ENCODE measurements at regions not wholly inside any gene's neighbourhood (a gene's known extent, or its start where the extent isn't known, plus 50 kb on each side); places are given as distances from the start of the nearest gene placed in this dataset.

GRCh38 chr2:67660871-67661270, 263.7 kb downstream of the ETAA1 start:
- DNase-seq: no peak

- no peak for DNase-seq
Measured at GRCh38 chr2:67662222-67662621, 265.1 kb downstream of the ETAA1 start.

GRCh38 chr2:67663776-67664175, 266.6 kb downstream of the ETAA1 start:
- DNase-seq: no peak

DNA sequence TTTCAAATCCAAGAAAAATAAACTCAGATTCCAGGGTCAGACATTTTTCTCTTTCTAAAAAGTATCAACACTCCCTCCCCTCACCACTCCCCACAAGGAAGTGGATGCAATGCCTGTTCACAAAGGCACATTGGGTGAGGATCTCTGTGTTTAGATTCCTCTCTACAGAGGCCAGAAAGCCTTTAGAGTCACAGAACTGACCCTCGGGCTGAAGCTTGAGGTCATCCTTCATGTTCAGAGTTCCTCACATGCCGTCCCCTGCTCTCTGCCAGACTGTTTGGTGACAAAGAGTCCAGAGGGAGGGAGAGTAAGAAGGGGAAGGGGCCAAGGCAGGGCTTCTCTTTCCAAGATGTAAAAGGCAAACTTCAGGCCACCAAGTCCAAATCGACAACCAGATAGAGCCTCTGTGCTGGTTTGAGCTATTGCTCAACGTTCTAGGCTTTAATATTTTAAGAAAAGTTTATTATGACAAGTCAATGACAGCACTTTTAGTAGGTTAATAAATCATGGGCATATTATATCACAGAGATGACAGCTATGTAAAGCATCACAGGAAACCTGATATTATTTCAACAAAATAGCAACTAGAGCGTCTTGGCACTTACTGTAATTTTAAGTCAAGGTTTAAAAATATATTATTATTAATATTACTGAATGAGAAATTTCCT, 269.4 kb downstream of the ETAA1 start:
- no peak for DNase-seq

- no peak for DNase-seq
Measured at GRCh38 chr2:67667054-67667908, 270.1 kb downstream of the ETAA1 start.

- DNase-seq: no peak
Measured at GRCh38 chr2:67668538-67668937, 271.4 kb downstream of the ETAA1 start.

DNA sequence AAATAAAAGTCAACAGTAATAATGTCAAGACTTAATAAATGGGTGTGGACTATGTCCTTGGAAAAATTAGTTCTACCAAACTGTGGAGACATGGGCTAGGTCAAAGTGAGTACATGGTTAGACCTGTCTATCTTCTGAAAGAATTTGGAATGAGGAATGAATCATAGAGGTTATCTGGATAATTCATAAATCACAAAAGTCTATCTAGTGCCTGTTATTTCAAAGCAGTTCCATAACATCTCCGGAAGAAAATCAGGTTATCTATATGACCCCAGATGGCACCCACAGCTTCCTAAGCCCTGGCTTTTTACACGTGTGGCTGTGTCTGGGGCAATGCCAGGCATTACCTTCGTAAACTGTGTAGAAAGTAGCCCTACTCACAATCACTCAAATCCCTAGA, 272.0 kb downstream of the ETAA1 start:
- DNase-seq: no peak

- no peak for DNase-seq
Measured at GRCh38 chr2:67669766-67670165, 272.6 kb downstream of the ETAA1 start.

GRCh38 chr2:67670747-67671183, 273.6 kb downstream of the ETAA1 start:
- DNase-seq: no peak

GRCh38 chr2:67671464-67672450, 274.6 kb downstream of the ETAA1 start:
- no peak for DNase-seq

- DNase-seq: no peak
Measured at GRCh38 chr2:67674668-67675067, 277.5 kb downstream of the ETAA1 start.

DNA sequence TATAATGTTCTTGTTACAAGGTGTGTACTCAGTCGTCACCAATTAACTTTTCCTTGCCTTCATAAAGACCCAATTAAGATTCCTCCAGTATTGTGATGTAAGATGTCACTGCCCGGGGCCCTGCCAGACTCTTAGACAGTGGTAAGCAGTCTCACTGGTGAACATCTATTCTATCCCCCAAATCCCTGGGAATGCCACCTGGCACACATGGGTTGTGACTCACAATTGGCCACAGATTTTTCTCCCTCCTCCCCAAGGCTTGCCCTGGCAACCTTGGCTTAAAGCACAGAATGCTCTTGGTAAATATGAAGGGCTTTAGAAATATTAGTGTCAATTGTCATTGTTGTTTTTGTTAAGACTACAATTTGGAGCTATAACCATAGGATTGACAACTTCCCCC, 287.9 kb downstream of the ETAA1 start:
- DNase-seq: no peak

DNA sequence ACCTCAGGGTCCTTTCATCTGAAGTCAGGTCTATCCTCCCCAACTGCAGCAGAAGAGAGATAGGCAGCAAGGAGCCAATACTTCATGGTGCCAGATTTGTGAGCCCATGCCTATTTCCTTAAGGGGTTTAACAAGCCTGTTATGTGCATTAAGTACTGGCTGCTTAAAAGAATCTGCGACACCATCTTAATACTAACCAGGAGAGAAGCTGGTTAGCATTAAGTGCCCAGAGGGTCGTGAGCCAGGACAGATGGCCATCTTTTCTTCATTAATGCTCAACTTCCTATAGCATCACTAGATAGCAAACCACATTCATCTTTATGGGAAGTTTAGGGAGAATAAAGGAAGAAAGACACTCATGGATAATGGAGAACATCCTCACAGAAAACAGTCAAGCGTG, 289.1 kb downstream of the ETAA1 start:
- no peak for DNase-seq

DNA sequence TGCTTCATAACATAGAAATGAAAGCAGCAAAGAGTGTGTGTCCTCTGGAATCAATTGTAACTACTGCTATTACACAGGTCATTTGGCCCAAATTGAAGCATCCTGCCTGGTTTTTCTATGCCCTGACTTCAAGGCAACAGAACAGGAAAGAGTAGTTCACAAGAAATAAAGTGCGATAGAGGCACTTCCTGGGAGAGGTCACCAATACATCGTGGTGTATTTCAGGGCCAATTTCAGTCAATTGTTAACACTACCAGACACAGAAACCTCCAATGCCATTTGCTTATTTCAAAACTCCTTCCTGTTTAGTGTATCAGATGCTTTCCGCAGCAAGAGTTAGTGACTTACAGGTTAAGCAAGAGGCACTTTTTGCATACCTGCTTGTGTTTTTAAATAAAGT, 292.1 kb downstream of the ETAA1 start:
- no peak for DNase-seq

DNA sequence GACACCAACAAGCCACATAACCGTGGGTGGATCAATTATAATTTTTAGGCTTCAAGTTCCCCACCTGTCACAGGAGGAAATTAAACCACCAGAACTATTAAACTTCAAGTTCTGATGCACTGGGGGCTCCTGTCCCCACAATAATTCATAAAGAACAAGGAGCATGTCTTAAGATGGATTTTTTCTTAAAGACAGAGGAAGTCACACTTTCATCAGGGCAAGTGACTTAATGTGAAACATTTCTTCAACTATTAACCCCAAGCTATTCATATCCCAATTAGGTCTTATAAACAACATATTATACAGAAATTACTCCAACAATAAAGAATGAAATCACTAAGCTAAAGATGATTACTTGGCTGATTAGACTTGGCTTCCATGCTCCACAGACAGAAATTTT, 292.5 kb downstream of the ETAA1 start:
- DNase-seq: no peak

DNA sequence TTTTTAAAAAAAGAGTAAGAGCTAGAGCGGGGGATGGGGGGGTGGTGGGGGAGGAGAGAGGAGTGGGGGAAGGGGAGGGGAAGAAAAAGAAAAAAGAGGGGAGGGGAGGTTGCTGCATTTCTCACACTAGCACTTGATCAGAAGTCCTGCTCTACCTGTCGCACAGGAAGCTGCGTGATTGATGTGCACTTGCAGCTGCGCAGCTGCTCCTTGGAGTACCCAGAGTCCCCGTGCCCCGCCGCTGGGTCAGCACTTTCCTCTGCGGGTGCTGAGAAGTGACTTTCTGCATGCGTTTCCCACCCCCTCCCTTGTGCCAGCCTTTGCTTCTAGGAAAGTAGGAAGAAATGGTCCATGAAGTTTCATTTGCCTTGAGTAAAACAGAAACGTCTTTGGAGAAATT, 297.3 kb downstream of the ETAA1 start:
- DNase-seq: no peak

DNA sequence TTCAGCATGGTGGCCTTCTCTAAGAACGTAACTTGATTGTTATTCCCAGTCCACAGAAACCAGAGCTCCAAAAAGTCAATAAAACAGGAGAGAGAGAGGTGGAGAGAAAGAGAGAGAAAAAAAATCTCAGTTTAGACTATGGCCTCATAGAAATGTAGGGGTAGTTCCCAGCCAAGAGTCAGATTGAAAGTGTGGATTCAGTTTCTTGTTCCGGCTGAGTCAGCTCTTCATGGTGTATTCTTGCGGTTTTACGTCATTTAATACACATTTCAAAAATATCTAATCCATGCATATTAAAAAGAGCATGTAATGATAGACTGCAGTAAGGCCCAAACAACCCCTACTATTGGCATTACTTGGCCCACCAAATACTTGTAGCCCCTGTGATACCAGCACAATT, 303.9 kb downstream of the ETAA1 start:
- no peak for DNase-seq

- no peak for DNase-seq
Measured at GRCh38 chr2:67702284-67702683, 305.2 kb downstream of the ETAA1 start.

DNA sequence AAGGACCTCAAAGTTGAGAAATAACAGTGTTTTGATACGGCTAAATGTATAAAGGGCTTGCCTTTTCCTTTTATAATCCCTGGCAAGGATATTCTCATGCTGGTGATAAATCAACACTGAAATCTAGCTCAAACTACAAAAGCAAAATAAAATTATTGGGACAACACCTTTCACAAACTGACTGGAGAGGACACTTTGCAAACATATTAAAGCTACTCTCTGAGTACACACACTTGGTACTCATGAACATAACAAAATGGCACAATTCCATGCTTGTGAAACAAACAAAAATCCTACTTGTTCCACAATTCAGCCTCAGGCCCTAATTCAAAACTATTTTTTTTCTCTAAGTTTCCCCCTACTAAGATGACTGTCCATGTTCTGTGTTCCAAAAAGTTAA, 305.8 kb downstream of the ETAA1 start:
- no peak for DNase-seq

DNA sequence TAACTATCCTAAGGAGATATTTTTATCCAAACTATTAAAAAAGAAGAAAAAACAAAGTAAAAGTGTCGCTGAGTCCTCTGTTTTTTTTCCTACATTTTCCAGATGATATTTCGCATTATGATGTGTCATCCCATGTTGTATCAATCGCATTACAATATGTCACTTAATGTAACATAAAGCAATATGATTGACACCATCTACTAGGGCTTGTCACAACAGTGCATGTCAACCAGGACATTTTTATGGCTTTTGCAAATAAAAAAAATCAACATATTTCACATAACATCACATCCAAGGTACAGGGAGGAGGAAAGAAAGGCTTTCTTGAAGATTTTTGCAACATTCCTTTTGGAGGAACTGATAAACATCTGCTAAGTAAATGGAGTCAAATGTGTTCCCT, 308.9 kb downstream of the ETAA1 start:
- DNase-seq: no peak

- no peak for DNase-seq
Measured at GRCh38 chr2:67707896-67708295, 310.8 kb downstream of the ETAA1 start.

DNA sequence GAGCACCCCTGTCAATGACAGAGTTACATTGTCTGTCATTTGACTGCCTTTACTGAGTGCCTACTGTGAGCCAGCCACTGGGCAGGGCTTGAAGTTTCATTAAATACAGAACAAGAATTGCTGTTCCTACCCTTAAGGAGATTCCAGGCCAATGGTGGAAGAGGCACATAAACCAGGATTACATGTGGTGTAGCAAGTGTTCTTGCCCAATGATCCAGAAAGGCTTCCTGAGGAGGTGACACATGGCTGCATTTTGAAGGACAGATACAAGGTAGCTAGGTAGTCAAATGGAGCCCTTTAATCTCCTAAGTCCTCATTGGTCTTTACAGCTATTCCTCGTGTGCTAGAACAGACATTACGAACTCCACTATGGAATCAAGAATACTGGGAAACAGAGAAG, 312.7 kb downstream of the ETAA1 start:
- no peak for DNase-seq

DNA sequence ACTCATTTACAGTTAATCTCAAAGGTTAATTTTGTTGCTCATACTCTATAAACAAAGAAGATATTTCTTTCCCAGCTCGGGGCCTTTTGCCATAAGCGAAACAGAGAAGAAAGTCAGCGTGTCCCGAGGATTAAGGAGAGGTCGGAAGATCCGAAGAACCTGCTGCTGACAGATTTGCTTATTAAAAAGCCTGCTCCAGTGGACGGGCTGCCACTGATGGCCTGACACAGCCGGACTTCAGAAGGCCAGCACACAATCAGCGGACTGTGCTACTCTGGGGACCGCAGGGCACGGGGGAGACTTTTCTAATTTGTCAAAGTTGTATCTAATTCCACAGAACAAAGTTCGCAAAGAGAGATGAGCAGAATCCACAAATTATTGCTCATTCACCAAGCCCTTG, 315.4 kb downstream of the ETAA1 start:
- no peak for DNase-seq

All from inflammatory macrophage treated with lipopolysaccharide for 4 hours (primary cell).